Pancreas (tissue), 10 donors: ENCODE measurements at regions not wholly inside any gene's neighbourhood (a gene's known extent, or its start where the extent isn't known, plus 50 kb on each side); places are given as distances from the start of the nearest gene placed in this dataset.

Source experiments
- ATAC-seq, 4 donors: fragments of 200-7000 bp; cut with Tn5 transposase; one replicate each; pipeline versions ENCODE4 v1.8.0 to v1.9.1; 2020; ENCODE audit warnings: mild to moderate bottlenecking in 4 of 4, moderate library complexity in 4 of 4
- DNase-seq, 6 donors: peaks; one replicate each; pipeline ENCODE4 v3.0.0-alpha.2; 2020
- FAIRE-seq: peaks from 2 replicates; lab custom pipeline; 2012; peaks lifted over from hg19 to GRCh38; lab: Jason Lieb, UNC
- H3K27ac ChIP-seq, 4 donors: fragments of 200-600 bp; sonication (generic); 1 replicate in 3 of 4; 2 replicates in 1 of 4; pipeline versions ENCODE4 v1.5.0 to v1.8.0; 2020
- H3K27me3 ChIP-seq, 4 donors: fragments of 200-600 bp; one replicate each; pipeline ENCODE4 v1.8.0; 2021
- H3K36me3 ChIP-seq, 3 donors: fragments of 200-600 bp; sonication (generic) in 1 of 3; one replicate each; pipeline versions ENCODE4 v1.5.0 to v1.8.0; 2020 to 2021
- H3K4me1 ChIP-seq, 3 donors: fragments of 200-600 bp; one replicate each; pipeline ENCODE4 v1.8.0; 2021
- H3K4me3 ChIP-seq, 4 donors: fragments of 200-600 bp; sonication (generic) in 2 of 4; one replicate each; pipeline versions ENCODE4 v1.5.0 to v1.8.0; 2020 to 2021
- H3K9me3 ChIP-seq, 4 donors: fragments of 200-600 bp; one replicate each; pipeline ENCODE4 v1.8.0; 2021
- CTCF ChIP-seq, 4 donors: fragments of 200-600 bp; sonication (generic) in 3 of 4; IDR thresholded peaks; one replicate each; pipeline versions ENCODE4 v1.5.0 to v1.8.0; 2021; ENCODE audit warnings: antibody characterized with exemption in 4 of 4
- WGBS, 2 donors: extraction: QIAGEN DNeasy Blood & Tissue Kit; methylation state at CpG; one replicate each; pipeline ENCODE4 v1.1.7; 2013; 5-methylcytosine and 5-hydroxymethylcytosine counted together
- intact Hi-C, 3 donors: fragments of 100-400 bp; cut with DNase I; formaldehyde crosslinking; loops; one replicate each; pipeline versions ENCODE4 v1.11.1 to v1.14.2; 2022
- donor health status: healthy with polysubstance abuse.
- donor health status: DM: no; HTN: no; CAD: no; lungs with moderate emphysema.
- donor health status: DM: no; HTN: no; CAD: no.
- donor health status: control.
- donor health status: control.
- donor health status: Bipolar disorder and iron deficiency.
- donor health status: DM: yes; HTN: yes; CAD: no.
- donor health status: DM: no; HTN: no; CAD: no.
- donor health status: DM: no; HTN: no; CAD: no.
- donor health status: DM: yes; HTN: yes; CAD: no.

- Histone ChIP-seq H3K27me3 (no peaks in the 10 kb centered on the region), H3K27ac (no peak overlapping the region), H3K9me3 (no peaks in the 10 kb centered on the region), H3K36me3 (no peaks in the 10 kb centered on the region), H3K4me3 (no peak overlapping the region), H3K4me1 (no peaks in the 10 kb centered on the region)
- DNase-seq (no peak), FAIRE-seq (no peak), ATAC-seq (no peak)
- 65 to 72% methylated on average over 8 of the region's 8 CpGs for WGBS, 2 donors
- intact Hi-C loops: no loop called here
- TF ChIP-seq CTCF (IDR thresholded peaks at IDR 0.05): no peak
Observed at GRCh38 chr2:217260441-217261115, 400.7 kb upstream of the TNP1 start.

- H3K9me3 ChIP-seq: no peaks in the 10 kb centered on the region
- 43 to 45% methylated on average over 3 of the region's 3 CpGs for WGBS, 2 donors
- H3K4me3 ChIP-seq: no peak overlapping the region
- TF ChIP-seq CTCF (IDR thresholded peaks at IDR 0.05): no peak
- DNase-seq (no peak), FAIRE-seq (no peak), ATAC-seq (no peak)
- H3K27me3 ChIP-seq: no peaks in the 10 kb centered on the region
- H3K4me1 ChIP-seq: no peaks in the 10 kb centered on the region
- intact Hi-C loops: no loop called here
- H3K36me3 ChIP-seq: no peaks in the 10 kb centered on the region
- H3K27ac ChIP-seq: no peak overlapping the region
Observed at GRCh38 chr2:217258170-217258569, 398.3 kb upstream of the TNP1 start.

- no peaks in the 10 kb centered on the region for H3K36me3 ChIP-seq
- no peaks in the 10 kb centered on the region for H3K27me3 ChIP-seq
- 73 to 75% methylated on average over 3 of the region's 3 CpGs for whole genome bisulfite sequencing, 2 donors
- H3K4me1 ChIP-seq: no peaks in the 10 kb centered on the region
- no peak overlapping the region for H3K27ac ChIP-seq
- TF ChIP-seq CTCF (IDR thresholded peaks at IDR 0.05): no peak
- H3K9me3 ChIP-seq: no peaks in the 10 kb centered on the region
- intact Hi-C loops: no loop called here
- no peak overlapping the region for H3K4me3 ChIP-seq
- DNase-seq (no peak), FAIRE-seq (no peak), ATAC-seq (no peak)
Observed at GRCh38 chr2:217256251-217256650, 396.4 kb upstream of the TNP1 start.

GRCh38 chr2:217254111-217254510, 394.2 kb upstream of the TNP1 start:
- no peak overlapping the region for H3K4me3 ChIP-seq
- H3K4me1 ChIP-seq: no peaks in the 10 kb centered on the region
- ATAC-seq: no peak
- no peak for DNase-seq
- WGBS, 2 donors: 73 to 85% methylated on average over 2 of the region's 2 CpGs
- no peak overlapping the region for H3K27ac ChIP-seq
- H3K36me3 ChIP-seq: no peaks in the 10 kb centered on the region
- TF ChIP-seq CTCF (IDR thresholded peaks at IDR 0.05): no peak
- H3K27me3 ChIP-seq: no peaks in the 10 kb centered on the region
- no peak for FAIRE-seq
- intact Hi-C loops: no loop called here
- H3K9me3 ChIP-seq: no peaks in the 10 kb centered on the region

GRCh38 chr2:217252181-217252580, 392.3 kb upstream of the TNP1 start:
- no peak for TF ChIP-seq CTCF (IDR thresholded peaks at IDR 0.05)
- Histone ChIP-seq H3K27ac (no peak overlapping the region), H3K36me3 (no peaks in the 10 kb centered on the region), H3K27me3 (no peaks in the 10 kb centered on the region), H3K9me3 (no peaks in the 10 kb centered on the region), H3K4me1 (no peaks in the 10 kb centered on the region), H3K4me3 (no peak overlapping the region)
- ATAC-seq (no peak), FAIRE-seq (no peak), DNase-seq (no peak)
- WGBS, 2 donors: 89 to 92% methylated on average over 4 of the region's 4 CpGs
- intact Hi-C loops: no loop called here
